NCI-H1694 (cell line): ENCODE measurements at regions not wholly inside any gene's neighbourhood (a gene's known extent, or its start where the extent isn't known, plus 50 kb on each side); places are given as distances from the start of the nearest gene placed in this dataset.

Source experiments
- DNase-seq: peaks from one replicate; lab custom pipeline; 2025; lab: John Stamatoyannopoulos, UW

- no peak for DNase-seq
Measured at GRCh38 chr15:95290176-95290974, 1040.1 kb upstream of the NR2F2 start.

DNA sequence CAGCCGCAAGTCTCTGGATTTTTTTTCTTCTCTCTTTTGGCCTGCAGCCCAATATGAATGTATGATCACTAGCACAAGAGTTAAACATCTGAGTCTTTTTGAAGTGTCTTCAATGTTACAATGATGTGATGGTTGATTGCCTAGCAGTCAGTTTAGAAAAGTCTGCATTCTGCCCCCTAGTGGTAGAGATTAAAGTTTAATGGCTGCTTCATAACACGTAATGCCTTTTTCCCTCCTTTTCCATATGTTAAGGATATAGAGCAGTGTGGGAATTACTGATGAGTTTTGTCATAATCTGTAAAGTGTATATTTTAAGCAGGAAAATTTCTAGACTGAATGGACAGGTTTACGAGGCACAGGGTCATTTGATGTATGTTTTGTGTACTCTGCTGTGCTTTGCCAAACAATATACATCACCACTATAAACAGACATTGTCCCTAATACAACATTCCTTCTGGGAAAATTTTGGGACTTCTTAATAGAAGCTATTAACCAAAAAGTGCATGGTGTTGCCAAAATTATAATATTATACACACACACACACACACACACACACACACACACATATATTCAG is 1038.5 kb upstream of the NR2F2 start:
- DNase-seq, result peak; percentile 46

DNA sequence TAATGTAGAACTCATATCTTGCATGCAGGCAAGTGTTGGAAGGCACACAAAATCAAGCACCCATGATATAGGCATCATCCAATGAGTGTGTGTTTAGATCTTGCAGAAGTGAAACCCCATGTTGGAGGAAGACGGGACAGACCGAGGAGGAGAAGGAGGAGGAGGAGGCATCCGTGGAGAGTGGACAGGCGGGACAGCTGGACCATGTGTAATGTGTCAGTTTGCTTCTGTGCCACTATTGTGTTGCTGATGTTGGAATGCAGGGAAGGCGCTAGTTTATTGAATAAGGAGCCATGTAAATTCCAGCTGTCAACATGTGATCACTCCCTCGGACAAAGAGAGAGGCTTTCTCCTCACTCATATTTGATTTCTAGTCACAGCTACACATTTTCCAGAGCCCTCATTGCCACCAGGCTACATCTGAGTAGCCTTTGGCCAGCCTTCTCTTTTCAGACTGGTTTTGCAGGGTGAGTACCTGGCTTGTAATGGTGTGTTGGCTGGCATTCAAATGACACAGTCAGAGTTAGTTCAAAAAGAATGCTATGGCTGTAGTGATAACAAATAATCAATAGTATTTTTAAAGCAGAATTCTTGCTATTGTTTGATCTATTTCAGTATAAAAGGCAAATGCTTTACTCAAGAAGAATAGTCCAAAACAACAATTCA is 1037.6 kb upstream of the NR2F2 start:
- DNase-seq, result no peak

- no peak for DNase-seq
Measured at GRCh38 chr15:95293456-95294031, 1037.0 kb upstream of the NR2F2 start.

GRCh38 chr15:95295363-95295762 is 1035.1 kb upstream of the NR2F2 start:
- no peak for DNase-seq

- no peak for DNase-seq
Measured at GRCh38 chr15:95295896-95296625, 1034.4 kb upstream of the NR2F2 start.

DNA sequence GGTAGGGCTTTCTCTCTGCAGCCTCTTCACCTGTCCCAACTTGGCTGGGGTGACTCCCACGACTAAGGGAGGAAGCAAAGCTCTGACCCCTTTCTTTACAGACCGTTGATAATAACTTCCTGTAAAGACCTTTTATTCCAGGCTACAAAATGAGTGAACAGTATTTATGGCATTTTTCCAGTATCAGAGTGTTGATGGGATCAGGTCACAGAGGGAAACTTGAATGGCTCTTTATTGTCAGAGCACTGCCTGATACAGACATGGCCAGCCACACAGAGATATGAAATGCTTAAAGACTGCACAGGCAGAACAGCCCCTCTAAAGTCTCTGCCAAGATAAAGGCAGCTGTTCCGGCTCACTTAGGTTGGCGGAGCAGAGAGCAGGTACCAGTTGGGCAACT is 1033.9 kb upstream of the NR2F2 start:
- no peak for DNase-seq

- no peak for DNase-seq
Measured at GRCh38 chr15:95298729-95299128, 1031.8 kb upstream of the NR2F2 start.

DNA sequence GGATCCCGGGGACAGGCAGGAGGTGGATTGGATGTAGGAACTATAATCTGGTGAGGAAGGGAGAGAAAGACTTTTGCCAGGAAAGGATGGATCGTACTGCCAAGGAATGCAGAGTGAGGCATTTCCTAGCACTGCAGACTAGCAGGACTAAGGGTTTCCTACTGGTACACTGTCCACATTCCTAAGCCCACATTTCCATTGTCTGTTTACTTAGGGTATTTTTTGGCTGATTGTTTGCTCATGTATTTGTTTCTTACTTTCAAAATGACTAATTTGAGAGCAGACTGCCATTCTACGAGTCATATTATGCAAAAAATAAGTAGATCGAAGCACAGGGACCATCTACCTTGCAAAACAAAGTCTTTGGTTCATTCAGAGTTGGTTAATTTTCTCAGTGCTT is 1029.5 kb upstream of the NR2F2 start:
- DNase-seq, result no peak

DNA sequence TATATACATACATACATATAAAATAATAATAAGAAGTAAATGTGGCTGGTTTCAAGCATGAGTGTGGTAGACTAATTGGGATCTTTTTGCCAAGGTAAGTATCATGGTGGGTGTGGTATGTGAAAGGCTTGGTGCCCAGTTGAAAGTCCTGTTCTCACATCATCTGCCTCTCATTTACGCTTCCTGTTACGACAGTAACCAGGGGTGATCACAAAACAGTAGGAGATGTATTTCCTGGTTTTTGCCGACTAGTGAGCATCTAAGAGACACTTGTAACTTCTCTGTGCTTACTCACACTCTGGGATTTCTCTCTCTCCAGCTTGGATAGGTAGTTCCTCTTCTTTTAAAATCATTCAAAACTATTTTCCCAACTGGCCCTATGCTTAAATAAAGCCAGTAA is 1028.3 kb upstream of the NR2F2 start:
- DNase-seq, result no peak

DNA sequence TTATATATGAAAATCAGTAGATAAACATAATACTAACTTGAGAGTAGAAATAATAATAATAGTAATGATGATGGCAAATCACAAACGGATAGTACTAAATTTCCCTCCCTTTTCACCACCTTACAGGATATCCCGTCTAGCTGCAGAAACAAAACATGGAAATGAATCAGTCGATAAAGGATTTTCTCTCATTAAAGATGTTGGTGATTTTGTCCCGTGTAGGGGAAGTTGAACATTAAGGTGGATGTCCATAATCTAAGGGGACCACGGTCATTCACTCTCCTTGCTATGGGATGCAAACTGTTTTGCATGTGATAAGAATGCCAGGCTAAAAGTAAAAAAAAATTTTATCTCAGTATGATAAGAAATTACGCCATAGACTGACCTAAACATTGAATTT is 1027.7 kb upstream of the NR2F2 start:
- DNase-seq, result no peak

DNA sequence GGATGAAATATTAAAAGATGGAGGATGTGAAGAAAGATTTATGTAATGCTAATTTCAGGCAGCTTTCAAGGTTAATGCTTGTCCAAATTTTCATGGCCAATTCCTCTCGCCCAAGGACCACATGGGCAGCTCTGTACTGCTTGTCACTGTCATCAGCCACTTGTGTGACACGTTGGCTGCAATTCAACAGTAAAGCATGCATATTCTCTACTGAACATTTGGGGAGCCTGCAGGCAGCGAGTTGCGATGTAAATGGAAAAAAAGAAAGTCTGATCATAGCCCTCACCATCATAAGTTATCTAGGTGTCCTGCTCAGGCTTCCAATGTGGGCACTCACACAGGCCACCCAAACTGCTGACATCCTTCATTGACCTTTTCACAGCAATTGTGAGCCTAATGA is 1026.8 kb upstream of the NR2F2 start:
- no peak for DNase-seq

DNA sequence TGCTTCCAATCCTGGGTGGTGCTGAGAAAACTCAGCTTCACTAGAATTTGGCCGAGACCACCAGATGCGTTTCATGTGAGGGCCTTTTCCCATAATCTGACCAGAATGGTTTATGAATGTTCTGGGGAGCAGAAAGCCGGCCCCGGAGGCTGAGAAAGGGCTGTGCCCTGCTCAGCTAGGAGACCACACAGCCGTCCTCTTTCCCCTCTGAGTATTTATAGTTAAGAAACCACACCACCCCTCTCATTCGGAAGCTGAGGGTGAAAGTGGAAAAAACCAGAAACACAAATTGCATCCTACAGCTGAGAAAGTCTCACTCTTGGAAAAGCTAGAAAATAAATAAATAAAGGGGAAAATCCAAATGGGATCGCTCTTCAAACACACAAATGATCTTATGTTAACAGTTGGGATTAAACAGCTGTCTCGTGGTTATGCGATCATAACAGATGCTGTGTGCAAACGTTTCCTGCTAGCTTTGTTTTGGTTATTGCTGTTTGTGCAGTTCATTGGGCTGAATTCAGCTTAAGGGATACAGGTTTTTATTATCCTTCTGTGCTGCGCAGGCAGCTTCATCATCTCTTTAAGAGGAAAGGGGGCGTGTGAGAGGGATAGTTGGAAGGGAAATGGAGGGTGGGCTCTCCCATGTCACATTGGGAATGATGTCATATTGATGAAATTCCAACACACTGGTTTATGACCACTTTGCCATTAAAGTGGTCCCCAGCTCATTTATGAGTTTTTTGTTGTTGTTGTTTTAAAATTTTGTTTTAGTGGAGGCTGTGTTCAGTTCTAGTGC is 1026.2 kb upstream of the NR2F2 start:
- no peak for DNase-seq

DNA sequence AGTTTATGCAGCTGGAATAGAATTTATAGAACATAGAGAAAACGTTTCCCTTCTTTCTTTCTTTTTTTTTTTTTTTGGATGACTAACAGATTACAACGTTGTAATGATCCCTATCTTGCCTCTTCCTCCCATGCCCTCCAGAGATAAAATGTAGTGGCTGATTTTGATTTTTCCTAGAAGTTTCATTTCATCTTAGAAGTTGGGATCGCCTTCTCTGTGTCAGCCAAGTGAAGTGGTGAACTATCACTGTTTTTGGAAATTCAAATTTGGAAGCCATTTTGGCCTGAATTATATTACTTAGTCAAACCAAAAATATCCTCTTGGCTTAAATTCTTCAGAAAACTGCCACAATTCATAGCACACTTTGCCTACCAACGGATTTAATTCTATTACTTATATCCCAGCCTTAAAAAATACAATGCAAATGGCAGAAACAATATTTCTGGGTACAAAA is 1025.5 kb upstream of the NR2F2 start:
- no peak for DNase-seq

- DNase-seq, result no peak
Measured at GRCh38 chr15:95307115-95307514, 1023.4 kb upstream of the NR2F2 start.

- DNase-seq, result no peak
Measured at GRCh38 chr15:95319242-95319641, 1011.3 kb upstream of the NR2F2 start.

DNA sequence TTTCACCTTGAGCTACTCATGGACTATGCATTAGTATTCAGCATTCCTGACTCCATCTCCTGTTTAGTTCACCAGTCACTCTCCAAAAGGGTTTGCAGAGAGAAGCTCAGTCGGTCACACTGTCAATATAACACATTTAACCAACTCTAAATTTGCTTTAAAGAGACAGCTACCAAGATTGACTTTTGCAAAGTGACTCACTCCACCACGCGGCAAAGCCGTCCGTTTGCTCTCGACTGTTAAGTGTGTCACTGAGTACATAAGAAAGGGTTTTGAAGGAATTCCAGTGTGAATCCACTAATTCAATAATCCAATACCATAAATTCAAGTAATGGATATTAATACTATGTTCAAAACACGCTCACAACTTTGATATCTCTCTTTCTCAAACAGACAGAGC is 1006.7 kb upstream of the NR2F2 start:
- DNase-seq, result no peak

DNA sequence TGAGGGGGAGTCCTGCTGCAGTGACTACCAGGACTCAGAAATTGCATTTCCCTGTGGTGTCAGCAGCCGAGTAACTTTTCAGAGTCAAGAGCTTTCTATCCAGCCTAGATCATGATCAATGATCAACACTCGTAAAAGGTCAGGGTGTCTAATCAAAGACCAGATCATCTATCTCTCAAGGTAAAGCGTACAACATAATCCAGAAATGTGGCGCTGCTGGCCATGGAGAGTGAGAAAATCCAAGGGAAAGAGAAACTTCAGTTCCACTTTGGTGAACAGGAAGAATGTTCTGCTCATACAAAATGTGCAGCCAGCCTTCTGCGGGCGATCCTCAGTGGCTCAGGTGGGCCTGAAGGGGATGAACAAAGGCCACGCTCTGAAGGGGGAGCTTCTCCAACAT is 1005.8 kb upstream of the NR2F2 start:
- DNase-seq, result no peak

- no peak for DNase-seq
Measured at GRCh38 chr15:95325763-95326404, 1004.6 kb upstream of the NR2F2 start.

DNA sequence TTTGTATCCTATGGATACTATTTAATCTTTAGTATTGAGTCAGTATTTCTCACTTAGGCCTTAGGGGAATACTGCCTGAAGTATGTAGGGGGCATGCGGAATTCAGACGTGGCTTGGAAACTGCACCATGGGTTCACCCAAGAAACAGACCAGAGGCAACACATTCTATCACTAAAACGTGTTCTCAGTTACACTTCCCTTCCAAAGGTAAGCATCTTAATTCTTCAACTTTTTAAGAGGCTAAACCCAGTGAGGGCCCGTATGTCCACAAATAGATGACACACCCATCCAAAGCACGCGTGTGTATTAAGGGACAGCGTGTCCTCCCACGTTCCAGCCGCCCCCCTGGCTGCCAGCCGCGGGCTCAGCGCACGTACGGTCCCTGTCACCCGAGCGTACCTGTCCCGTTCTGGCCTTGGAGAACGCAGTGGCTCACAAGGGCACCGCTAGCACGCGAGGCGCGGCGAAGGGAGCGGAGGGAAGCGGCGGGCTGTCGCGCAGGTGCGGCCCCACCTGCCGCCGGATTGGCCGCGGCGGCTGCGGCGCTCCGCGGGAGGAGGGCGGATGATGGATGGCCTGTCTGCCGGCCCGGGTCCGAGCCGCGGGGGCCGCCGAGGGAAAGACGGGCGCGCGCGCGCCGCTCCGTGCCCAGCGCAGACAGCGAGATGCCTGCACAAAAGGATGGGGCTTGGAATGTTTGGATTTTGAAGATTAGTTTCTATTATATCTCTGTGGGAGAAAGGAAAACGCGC is 1003.9 kb upstream of the NR2F2 start:
- DNase-seq, result no peak
